GM23338 (cell line): ENCODE measurements at regions not wholly inside any gene's neighbourhood (a gene's known extent, or its start where the extent isn't known, plus 50 kb on each side); places are given as distances from the start of the nearest gene placed in this dataset.

Experiments
- ATAC-seq: fragments of 200-7000 bp; cut with Tn5 transposase; 3 replicates; pipeline ENCODE4 v1.9.1; 2020
- DNase-seq: peaks from one replicate; pipeline ENCODE4 v3.0.0-alpha.2; 2015; ENCODE audit warnings: low spot score
- H2AFZ ChIP-seq: fragments of 200-600 bp; sonication (generic); 2 replicates; pipeline ENCODE4 v1.8.0; 2016; ENCODE audit warnings: antibody characterized with exemption, mild to moderate bottlenecking, moderate library complexity
- H3F3A ChIP-seq: fragments of 200-600 bp; sonication (generic); replicated peaks from 2 replicates; pipeline ENCODE4 v1.8.0; 2017; ENCODE audit warnings: antibody characterized with exemption, mixed run types, low read depth
- H3K27ac ChIP-seq: fragments of 200-600 bp; sonication (generic); 2 replicates; pipeline ENCODE4 v1.6.1; 2016; ENCODE audit warnings: low read depth
- H3K27me3 ChIP-seq: fragments of 200-600 bp; sonication (generic); 2 replicates; pipeline ENCODE4 v1.8.0; 2016; ENCODE audit warnings: mild to moderate bottlenecking, mixed run types, moderate library complexity; ENCODE audit not compliant: insufficient read depth
- H3K36me3 ChIP-seq: fragments of 200-600 bp; sonication (generic); 2 replicates; pipeline ENCODE4 v1.8.0; 2016; ENCODE audit warnings: mild to moderate bottlenecking; ENCODE audit not compliant: insufficient read depth
- H3K4me1 ChIP-seq: fragments of 200-600 bp; sonication (generic); 2 replicates; pipeline ENCODE4 v1.8.0; 2016; ENCODE audit warnings: mild to moderate bottlenecking, moderate library complexity; ENCODE audit not compliant: insufficient read depth
- H3K4me2 ChIP-seq: fragments of 200-600 bp; sonication (generic); 2 replicates; pipeline ENCODE4 v1.7.1; 2017; ENCODE audit warnings: mixed run types
- H3K4me3 ChIP-seq: fragments of 200-600 bp; sonication (generic); 2 replicates; pipeline ENCODE4 v1.6.1; 2016; ENCODE audit warnings: mixed run types
- H3K79me2 ChIP-seq: fragments of 200-600 bp; sonication (generic); replicated peaks from 2 replicates; pipeline ENCODE4 v1.8.0; 2017; ENCODE audit warnings: mild to moderate bottlenecking; ENCODE audit not compliant: insufficient read depth
- H3K9me2 ChIP-seq: fragments of 200-600 bp; sonication (generic); 2 replicates; pipeline ENCODE4 v1.8.0; 2017; ENCODE audit not compliant: insufficient read depth
- H4K20me1 ChIP-seq: fragments of 200-600 bp; sonication (generic); replicated peaks from 2 replicates; pipeline ENCODE4 v1.8.0; 2017; ENCODE audit warnings: mild to moderate bottlenecking; ENCODE audit not compliant: insufficient read depth
- H3K27ac Mint-ChIP-seq: 2 replicates; pipeline ENCODE4 v1.8.0; 2020; ENCODE audit warnings: inconsistent platforms, mild to moderate bottlenecking, moderate library complexity, mixed read lengths
- H3K27me3 Mint-ChIP-seq: 3 replicates; pipeline ENCODE4 v1.8.0; 2022; ENCODE audit warnings: low read depth, mild to moderate bottlenecking, moderate library complexity, mixed read lengths, inconsistent platforms; ENCODE audit not compliant: insufficient read depth, poor library complexity
- H3K36me3 Mint-ChIP-seq: 3 replicates; pipeline ENCODE4 v1.8.0; 2021; ENCODE audit warnings: low read depth, mild to moderate bottlenecking, inconsistent platforms, moderate library complexity, mixed read lengths
- H3K4me1 Mint-ChIP-seq: 3 replicates; pipeline ENCODE4 v1.8.0; 2020; ENCODE audit warnings: mild to moderate bottlenecking, inconsistent platforms, mixed read lengths
- H3K4me3 Mint-ChIP-seq: 3 replicates; pipeline ENCODE4 v1.8.0; 2021; ENCODE audit warnings: moderate library complexity, mild to moderate bottlenecking, inconsistent platforms, mixed read lengths
- H3K9me3 Mint-ChIP-seq: 3 replicates; pipeline ENCODE4 v1.8.0; 2020; ENCODE audit warnings: moderate library complexity, mild to moderate bottlenecking, inconsistent platforms, mixed read lengths
- EZH2 ChIP-seq: fragments of 200-600 bp; sonication (generic); IDR thresholded peaks from one replicate; pipeline ENCODE4 v1.8.0; 2017; ENCODE audit warnings: antibody characterized with exemption, mild to moderate bottlenecking, low read depth; ENCODE audit not compliant: unreplicated experiment
- NANOG ChIP-seq: IDR thresholded peaks from 2 replicates; pipeline ENCODE4 v1.6.1; 2016; ENCODE audit warnings: antibody characterized with exemption, borderline replicate concordance
- REST ChIP-seq: IDR thresholded peaks from one replicate; pipeline ENCODE4 v1.6.1; 2018; ENCODE audit warnings: antibody characterized with exemption; ENCODE audit not compliant: unreplicated experiment
- STAT1 ChIP-seq: IDR thresholded peaks from one replicate; pipeline ENCODE4 v1.6.1; 2016; ENCODE audit warnings: antibody characterized with exemption; ENCODE audit not compliant: unreplicated experiment
- ZNF114 ChIP-seq: fragments of 250-450 bp; sonication (Bioruptor Pico); IDR thresholded peaks from 2 replicates; pipeline ENCODE4 v1.5.0; 2020; ENCODE audit warnings: mild to moderate bottlenecking, moderate library complexity
- ZNF462 ChIP-seq: fragments of 250-450 bp; sonication (Bioruptor Pico); IDR thresholded peaks from 2 replicates; pipeline ENCODE4 v1.5.0; 2020; ENCODE audit warnings: mild to moderate bottlenecking, moderate library complexity

- TF ChIP-seq ZNF462 (CRISPR knock-in tag): no peak
These were observed 210.5 kb downstream of the MATN1 start (continued) for GRCh38 chr1:30512914-30513265.

GRCh38 chr1:30511991-30512913 is 211.1 kb downstream of the MATN1 start:
- H3K4me2 ChIP-seq: no peak overlapping the region
- H3F3A ChIP-seq: no peaks in the 10 kb centered on the region
- DNase-seq: peak; percentile 25

More at GRCh38 chr1:30511991-30512913, 211.1 kb downstream of the MATN1 start:
- H3K27me3 ChIP-seq: no peaks in the 10 kb centered on the region
- no peaks in the 10 kb centered on the region for H3K4me1 ChIP-seq
- no peaks in the 10 kb centered on the region for H3K9me2 ChIP-seq
- H3K36me3 ChIP-seq: no peaks in the 10 kb centered on the region
- no peak overlapping the region for H3K27ac ChIP-seq
- no peaks in the 10 kb centered on the region for H3K27me3 Mint-ChIP-seq
- peak; percentile 75 for ATAC-seq
- H3K27ac Mint-ChIP-seq: no peak overlapping the region
- peaks cover 27% of the 10 kb centered on the region for H3K4me1 Mint-ChIP-seq
- H3K4me3 ChIP-seq: no peak overlapping the region
- H3K36me3 Mint-ChIP-seq: no peaks in the 10 kb centered on the region
- H2AFZ ChIP-seq: peak overlapping the region; percentile 47; the same call in 1 of the 2 replicates
- TF ChIP-seq NANOG (no peak), EZH2 (no peak), ZNF114 (CRISPR knock-in tag) (no peak), REST (no peak), STAT1 (no peak)
- no peak overlapping the region for H3K4me3 Mint-ChIP-seq
- no peaks in the 10 kb centered on the region for H3K79me2 ChIP-seq
- H4K20me1 ChIP-seq: no peaks in the 10 kb centered on the region
- no peaks in the 10 kb centered on the region; the same call in 1 of the 3 replicates for H3K9me3 Mint-ChIP-seq
